ENCODE measurements at regions not wholly inside any gene's neighbourhood (a gene's known extent, or its start where the extent isn't known, plus 50 kb on each side); places are given as distances from the start of the nearest gene placed in this dataset.
A peak's percentile ranks its signal among the peaks of the same experiment; 100 is the strongest.

- no peak overlapping the region for H3K4me3 ChIP-seq (ENCODE audit: low read length)
- TF ChIP-seq CTCF (conservative IDR thresholded peaks at IDR 0.05; ENCODE audit: low read depth, low read length) = no peak
- no peak for DNase-seq (ENCODE audit: low read depth)
Observed at GRCh38 chr9:12584656-12585522, 108.3 kb upstream of the TYRP1 start.

- TF ChIP-seq CTCF (conservative IDR thresholded peaks at IDR 0.05; ENCODE audit: low read depth, low read length) = no peak
- DNase-seq (ENCODE audit: low read depth) = no peak
- no peak overlapping the region for H3K4me3 ChIP-seq (ENCODE audit: low read length)
Observed at GRCh38 chr9:12595400-12595799, 97.8 kb upstream of the TYRP1 start.

GRCh38 chr9:12604164-12604821 lies 88.9 kb upstream of the TYRP1 start:
- no peak for TF ChIP-seq CTCF (conservative IDR thresholded peaks at IDR 0.05; ENCODE audit: low read depth, low read length)
- no peak overlapping the region for H3K4me3 ChIP-seq (ENCODE audit: low read length)
- DNase-seq (ENCODE audit: low read depth) = peak; percentile 82

- no peak for TF ChIP-seq CTCF (conservative IDR thresholded peaks at IDR 0.05; ENCODE audit: low read depth, low read length)
- DNase-seq (ENCODE audit: low read depth) = no peak
- no peak overlapping the region for H3K4me3 ChIP-seq (ENCODE audit: low read length)
Observed at GRCh38 chr9:12612211-12612770, 80.9 kb upstream of the TYRP1 start.

GRCh38 chr9:12613071-12613470 lies 80.1 kb upstream of the TYRP1 start:
- H3K4me3 ChIP-seq (ENCODE audit: low read length) = no peak overlapping the region
- no peak for DNase-seq (ENCODE audit: low read depth)

DNA sequence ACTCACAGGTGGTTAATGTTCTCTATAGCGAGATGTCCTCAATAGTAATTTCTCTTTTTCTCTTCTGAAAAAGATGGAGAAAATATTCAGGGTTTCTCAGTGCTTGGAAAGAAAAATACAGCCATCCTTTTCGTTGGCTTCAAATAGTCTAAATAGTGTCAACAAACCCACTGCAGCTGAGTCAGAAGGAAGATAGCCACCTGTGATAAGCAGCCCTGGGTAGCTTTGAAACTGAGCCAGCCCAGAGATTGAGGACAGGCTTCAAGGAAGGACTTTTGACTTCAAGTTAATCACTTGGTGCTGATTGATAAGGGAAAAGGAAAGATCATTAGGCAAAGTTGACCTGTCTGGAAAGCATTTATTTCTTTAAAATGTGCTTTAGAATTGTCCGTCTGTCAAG lies 78.7 kb upstream of the TYRP1 start:
- TF ChIP-seq CTCF (conservative IDR thresholded peaks at IDR 0.05; ENCODE audit: low read depth, low read length) = no peak
- DNase-seq (ENCODE audit: low read depth) = no peak
- H3K4me3 ChIP-seq (ENCODE audit: low read length) = no peak overlapping the region

More at GRCh38 chr9:12613071-12613470, 80.1 kb upstream of the TYRP1 start:
- no peak for TF ChIP-seq CTCF (conservative IDR thresholded peaks at IDR 0.05; ENCODE audit: low read depth, low read length)

All from retinal pigment epithelial cell (primary cell).